HFFc6 (cell line): ENCODE measurements at regions not wholly inside any gene's neighbourhood (a gene's known extent, or its start where the extent isn't known, plus 50 kb on each side); places are given as distances from the start of the nearest gene placed in this dataset.
A peak's percentile ranks its signal among the peaks of the same experiment; 100 is the strongest.

Source experiments
- DNase-seq: peaks from one replicate; pipeline ENCODE4 v3.0.0-alpha.2; 2018
- H3K27ac Mint-ChIP-seq: 2 replicates; pipeline ENCODE4 v1.8.0; 2020; ENCODE audit warnings: mild to moderate bottlenecking, mixed read lengths
- H3K27me3 Mint-ChIP-seq: 2 replicates; pipeline ENCODE4 v1.8.0; 2021; ENCODE audit warnings: mild to moderate bottlenecking, moderate library complexity, mixed read lengths; ENCODE audit not compliant: insufficient read depth
- H3K36me3 Mint-ChIP-seq: 2 replicates; pipeline ENCODE4 v1.8.0; 2021; ENCODE audit warnings: low read depth, mixed read lengths
- H3K4me1 Mint-ChIP-seq: 2 replicates; pipeline ENCODE4 v1.8.0; 2020; ENCODE audit warnings: low read depth, mixed read lengths
- H3K4me3 Mint-ChIP-seq: 2 replicates; pipeline ENCODE4 v1.8.0; 2020; ENCODE audit warnings: mild to moderate bottlenecking, moderate library complexity, mixed read lengths
- H3K9me3 Mint-ChIP-seq: 2 replicates; pipeline ENCODE4 v1.8.0; 2020; ENCODE audit warnings: mild to moderate bottlenecking, mixed read lengths
- CTCF ChIP-seq: fragments of 200-600 bp; sonication (generic); IDR thresholded peaks from 2 replicates; pipeline ENCODE4 v1.5.0; 2021; ENCODE audit warnings: antibody characterized with exemption, mild to moderate bottlenecking

GRCh38 chr21:36583591-36583990 is 103.7 kb upstream of the CLDN14 start:
- H3K36me3 Mint-ChIP-seq, result no peaks in the 10 kb centered on the region
- peaks cover 8% of the 10 kb centered on the region for H3K4me1 Mint-ChIP-seq
- peaks cover 34% of the 10 kb centered on the region for H3K27me3 Mint-ChIP-seq
- no peak for DNase-seq
- no peak overlapping the region for H3K4me3 Mint-ChIP-seq
- no peak overlapping the region for H3K27ac Mint-ChIP-seq
- no peaks in the 10 kb centered on the region for H3K9me3 Mint-ChIP-seq
- no peak for TF ChIP-seq CTCF

GRCh38 chr21:36584980-36585940 is 105.3 kb upstream of the CLDN14 start:
- Mint-ChIP-seq H3K9me3 (no peaks in the 10 kb centered on the region), H3K27me3 (peaks cover 28% of the 10 kb centered on the region)
- DNase-seq, result no peak

GRCh38 chr21:36587388-36587787 is 107.5 kb upstream of the CLDN14 start:
- Mint-ChIP-seq H3K4me3 (no peak overlapping the region), H3K36me3 (no peaks in the 10 kb centered on the region), H3K9me3 (no peaks in the 10 kb centered on the region), H3K27me3 (peaks cover 11% of the 10 kb centered on the region), H3K4me1 (peaks cover 14% of the 10 kb centered on the region), H3K27ac (no peak overlapping the region)
- DNase-seq, result no peak
- no peak for TF ChIP-seq CTCF

More at GRCh38 chr21:36584980-36585940, 105.3 kb upstream of the CLDN14 start:
- Mint-ChIP-seq H3K4me1 (peaks cover 14% of the 10 kb centered on the region), H3K27ac (no peak overlapping the region), H3K4me3 (no peak overlapping the region), H3K36me3 (no peaks in the 10 kb centered on the region)
- TF ChIP-seq CTCF, result peak; percentile 37; the same call in 1 of the 2 replicates

GRCh38 chr21:36589352-36589971 is 109.5 kb upstream of the SIM2 start:
- DNase-seq, result peak; percentile 35

More at GRCh38 chr21:36589352-36589971, 109.5 kb upstream of the SIM2 start:
- TF ChIP-seq CTCF, result peak; percentile 85
- H3K27ac Mint-ChIP-seq, result no peak overlapping the region
- H3K9me3 Mint-ChIP-seq, result no peaks in the 10 kb centered on the region
- 0 out of 2 replicates have a peak overlapping the region, but pooled peaks have one; percentile 9 for H3K4me3 Mint-ChIP-seq
- H3K4me1 Mint-ChIP-seq, result peaks cover 14% of the 10 kb centered on the region
- H3K36me3 Mint-ChIP-seq, result no peaks in the 10 kb centered on the region
- H3K27me3 Mint-ChIP-seq, result peaks cover 26% of the 10 kb centered on the region
